HCT116 (cell line): ENCODE measurements at regions not wholly inside any gene's neighbourhood (a gene's known extent, or its start where the extent isn't known, plus 50 kb on each side); places are given as distances from the start of the nearest gene placed in this dataset.

Experiments
- ATAC-seq: fragments of 200-7000 bp; cut with Tn5 transposase; 2 replicates; pipeline ENCODE4 v1.9.1; 2020; ENCODE audit warnings: mild to moderate bottlenecking, moderate library complexity
- BruUV-seq: library from RNA; stranded (reverse); fragments of 400-500 nt; replicated peaks from 2 replicates; lab custom pipeline; 2021; lab: Mats Ljungman, UMichigan
- CTCF ChIA-PET: fragments of 300-600 bp; sonication (Branson Sonifier 250); formaldehyde crosslinking; loops from one replicate; lab custom pipeline; 2021; ENCODE audit warnings: antibody characterized with exemption; lab: Charles Lee
- POLR2A ChIA-PET: fragments of 300-600, 350-600 bp; sonication (Branson Sonifier 250); formaldehyde crosslinking; loops from one replicate; lab custom pipeline; 2021; ENCODE audit warnings: antibody characterized with exemption; lab: Charles Lee
- RAD21 ChIA-PET, 2 experiments: fragments of 300-600 bp; sonication (Branson Sonifier 250); formaldehyde crosslinking; loops; one replicate each; lab custom pipeline; 2023; ENCODE audit warnings: low total read pairs in 2 of 2; ENCODE audit not compliant: uncharacterized antibody in 2 of 2, unreplicated experiment in 2 of 2, low non-redundant PET in 1 of 2; lab: Charles Lee
- DNase-seq: peaks from one replicate; pipeline ENCODE4 v3.0.0-alpha.2; 2010; ENCODE audit warnings: low read depth, low spot score
- H2AFZ ChIP-seq: fragments of 200-600 bp; shearing (Covaris generic), sonication (generic); 2 replicates; pipeline ENCODE4 v1.6.1; 2017; ENCODE audit warnings: low read depth, mixed run types, mixed read lengths, antibody characterized with exemption, low read length; ENCODE audit not compliant: poor library complexity, severe bottlenecking
- H3K27ac ChIP-seq: 2 replicates; pipeline ENCODE4 v1.5.1; 2012; ENCODE audit warnings: low read depth, low read length
- H3K27me3 ChIP-seq: fragments of 200-600 bp; sonication (generic); 2 replicates; pipeline ENCODE4 v1.6.1; 2016; ENCODE audit warnings: mixed run types, low read length, mixed read lengths; ENCODE audit not compliant: insufficient read depth
- H3K36me3 ChIP-seq, 2 experiments: fragments of 200-500 bp in 1 of 2; fragments of 200-600 bp in 1 of 2; sonication (Bioruptor generic) in 1 of 2; sonication (generic) in 1 of 2; 2 replicates each; pipeline versions ENCODE4 v1.5.1 to v1.6.1; 2014 to 2016; ENCODE audit warnings: low read length in 2 of 2, inconsistent platforms in 1 of 2, mixed read lengths in 1 of 2, mixed run types in 1 of 2; ENCODE audit not compliant: insufficient read depth in 2 of 2, control insufficient read depth in 1 of 2
- H3K4me1 ChIP-seq, 2 experiments: fragments of 200-600 bp in 1 of 2; sonication (generic) in 1 of 2; 2 replicates each; pipeline versions ENCODE4 v1.5.1 to v1.6.1; 2012 to 2017; ENCODE audit warnings: low read length in 2 of 2, inconsistent platforms in 1 of 2, mild to moderate bottlenecking in 1 of 2, mixed read lengths in 1 of 2, mixed run types in 1 of 2, moderate library complexity in 1 of 2; ENCODE audit not compliant: insufficient read depth in 2 of 2, control insufficient read depth in 1 of 2
- H3K4me2 ChIP-seq: fragments of 200-600 bp; sonication (generic); 2 replicates; pipeline ENCODE4 v1.6.1; 2017; ENCODE audit warnings: mixed run types, low read length, mixed read lengths
- H3K4me3 ChIP-seq, 2 experiments: fragments of 200-600 bp in 1 of 2; sonication (generic) in 1 of 2; replicated peaks in 1 of 2; 2 replicates each; pipeline ENCODE4 v1.5.1; 2011 to 2016; ENCODE audit warnings: low read length in 2 of 2, control low read depth in 1 of 2, low read depth in 1 of 2, mild to moderate bottlenecking in 1 of 2, mixed read lengths in 1 of 2, mixed run types in 1 of 2
- H3K79me2 ChIP-seq: fragments of 200-600 bp; sonication (generic); 2 replicates; pipeline ENCODE4 v1.6.1; 2017; ENCODE audit warnings: mild to moderate bottlenecking, mixed run types, low read length, moderate library complexity, mixed read lengths; ENCODE audit not compliant: insufficient read depth
- H3K9ac ChIP-seq: fragments of 200-600 bp; sonication (generic); 2 replicates; pipeline ENCODE4 v1.6.1; 2016; ENCODE audit warnings: low read length, mixed read lengths
- H3K9me2 ChIP-seq: fragments of 200-600 bp; sonication (generic), shearing (Covaris generic); 2 replicates; pipeline ENCODE4 v1.6.1; 2017; ENCODE audit warnings: mixed run types, mild to moderate bottlenecking, moderate library complexity; ENCODE audit not compliant: insufficient read depth
- H3K9me3 ChIP-seq, 2 experiments: fragments of 200-500 bp in 1 of 2; fragments of 200-600 bp in 1 of 2; sonication (Bioruptor generic) in 1 of 2; sonication (generic) in 1 of 2; 2 replicates each; pipeline ENCODE4 v1.6.1; 2014 to 2017; ENCODE audit warnings: low read length in 2 of 2, mixed read lengths in 2 of 2, inconsistent platforms in 1 of 2, low read depth in 1 of 2, mild to moderate bottlenecking in 1 of 2, mixed run types in 1 of 2, moderate library complexity in 1 of 2; ENCODE audit not compliant: control insufficient read depth in 1 of 2, insufficient read depth in 1 of 2
- H4K20me1 ChIP-seq: fragments of 200-600 bp; sonication (generic), shearing (Covaris generic); 2 replicates; pipeline ENCODE4 v1.6.1; 2017; ENCODE audit warnings: mixed run types, mild to moderate bottlenecking, moderate library complexity; ENCODE audit not compliant: insufficient read depth
- EGR1 ChIP-seq: IDR thresholded peaks from 2 replicates; pipeline ENCODE4 v1.6.1; 2012; ENCODE audit warnings: low read depth
- EZH2 ChIP-seq: fragments of 200-600 bp; sonication (generic); IDR thresholded peaks from 2 replicates; pipeline ENCODE4 v1.6.1; 2017; ENCODE audit warnings: antibody characterized with exemption, mixed run types
- EZH2phosphoT487 ChIP-seq: fragments of 200-600 bp; IDR thresholded peaks from 2 replicates; pipeline ENCODE4 v1.6.1; 2018; ENCODE audit warnings: antibody characterized with exemption, borderline replicate concordance
- FOSL1 ChIP-seq: IDR thresholded peaks from 2 replicates; pipeline ENCODE4 v1.6.1; 2012; ENCODE audit warnings: low read depth
- JUND ChIP-seq: IDR thresholded peaks from 2 replicates; pipeline ENCODE4 v1.6.1; 2012
- POLR2A ChIP-seq: IDR thresholded peaks from 2 replicates; pipeline ENCODE4 v1.7.0; 2011; ENCODE audit warnings: borderline replicate concordance; ENCODE audit not compliant: insufficient read depth, insufficient read length; ENCODE audit errors: extremely low read depth
- TCF7L2 ChIP-seq: IDR thresholded peaks from 2 replicates; pipeline ENCODE4 v1.7.0; 2011; ENCODE audit warnings: borderline replicate concordance, inconsistent platforms; ENCODE audit not compliant: insufficient read depth, insufficient read length; ENCODE audit errors: extremely low read depth
- YY1 ChIP-seq: IDR thresholded peaks from 2 replicates; pipeline ENCODE4 v1.6.1; 2011; ENCODE audit warnings: low read length, low read depth, moderate library complexity, mild to moderate bottlenecking; ENCODE audit not compliant: insufficient replicate concordance; ENCODE audit errors: extremely low read depth
- ZFX ChIP-seq: fragments of 450-650 bp; IDR thresholded peaks from 2 replicates; pipeline ENCODE4 v1.6.1; 2017
- ZNF274 ChIP-seq: fragments of 200-500 bp; sonication (Bioruptor generic); IDR thresholded peaks from 2 replicates; pipeline ENCODE4 v1.6.1; 2014; ENCODE audit warnings: mild to moderate bottlenecking, low read depth, low read length, inconsistent platforms
- intact Hi-C: fragments of 100-400 bp; cut with micrococcal nuclease; formaldehyde crosslinking; loops from 2 replicates; pipeline ENCODE4 v1.10.0; 2022

DNA sequence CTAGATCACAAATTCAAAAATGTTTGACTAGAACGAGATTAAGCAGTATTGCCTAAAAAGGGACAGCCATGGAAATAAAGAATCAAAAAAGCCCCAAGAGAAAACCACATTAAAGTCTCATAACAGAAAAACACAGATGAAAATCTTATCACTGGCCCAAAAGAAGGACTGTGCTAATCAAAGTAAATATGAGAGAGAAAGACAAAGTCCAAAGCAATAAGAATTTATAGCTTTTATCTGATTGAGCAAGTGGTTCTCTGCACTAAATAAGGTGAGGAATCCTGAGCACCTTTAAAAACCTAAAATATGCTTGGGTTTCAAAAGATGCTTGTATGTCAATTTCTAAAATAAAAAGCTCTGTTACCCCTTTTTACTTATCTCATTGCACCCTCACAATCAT, 409.3 kb downstream of the GASK1B start:
- H3K4me1 ChIP-seq, result no peaks in the 10 kb centered on the region
- no peaks in the 10 kb centered on the region for H3K79me2 ChIP-seq
- no peak overlapping the region for H3K9ac ChIP-seq
- DNase-seq (no peak), ATAC-seq (no peak)
- no peak overlapping the region for H3K4me3 ChIP-seq
- RAD21 ChIA-PET, result no interaction called here
- BruUV-seq, result no TSS peak
- H2AFZ ChIP-seq, result no peak overlapping the region
- no peaks in the 10 kb centered on the region for H3K27me3 ChIP-seq
- no peaks in the 10 kb centered on the region for H3K9me3 ChIP-seq
- H3K9me2 ChIP-seq, result no peaks in the 10 kb centered on the region
- CTCF ChIA-PET, result no interaction called here
- POLR2A ChIA-PET, result no interaction called here
- intact Hi-C loops, result no loop called here
- H3K36me3 ChIP-seq, result no peaks in the 10 kb centered on the region
- H3K4me2 ChIP-seq, result no peak overlapping the region
- TF ChIP-seq EZH2 (no peak), YY1 (no peak), JUND (no peak), POLR2A (no peak), EGR1 (no peak), ZFX (no peak)
- no peak overlapping the region for H3K27ac ChIP-seq
- H4K20me1 ChIP-seq, result no peaks in the 10 kb centered on the region

DNA sequence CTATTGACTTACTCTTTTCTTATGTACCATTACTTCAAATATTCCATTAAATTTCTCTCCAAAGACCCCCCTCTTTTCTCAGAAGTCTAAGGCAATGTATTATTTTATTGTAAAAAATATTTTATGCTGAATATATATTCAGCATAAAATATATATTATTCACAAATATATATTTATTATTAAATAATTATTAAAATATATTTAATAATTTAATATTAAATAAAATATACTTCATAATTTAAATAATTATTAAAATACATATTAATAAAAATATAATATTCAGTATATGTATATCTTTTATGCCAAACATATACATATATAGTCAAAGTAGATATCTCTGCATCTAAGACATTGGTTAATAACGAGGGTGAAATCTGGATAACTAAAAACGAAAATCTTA, 418.4 kb downstream of the GASK1B start:
- no peak for DNase-seq
- BruUV-seq, result no TSS peak
- H3K36me3 ChIP-seq, result no peaks in the 10 kb centered on the region
- CTCF ChIA-PET, result no interaction called here
- H3K27me3 ChIP-seq, result no peaks in the 10 kb centered on the region
- H3K4me1 ChIP-seq, result no peaks in the 10 kb centered on the region
- H3K27ac ChIP-seq, result no peak overlapping the region
- no peak overlapping the region for H3K4me2 ChIP-seq
- H3K9me2 ChIP-seq, result no peaks in the 10 kb centered on the region
- no peak for ATAC-seq
- H2AFZ ChIP-seq, result no peak overlapping the region
- intact Hi-C loops, result no loop called here
- POLR2A ChIA-PET, result no interaction called here
- H4K20me1 ChIP-seq, result no peaks in the 10 kb centered on the region
- no peaks in the 10 kb centered on the region for H3K79me2 ChIP-seq
- no peaks in the 10 kb centered on the region for H3K9me3 ChIP-seq
- no peak overlapping the region for H3K4me3 ChIP-seq
- no peak for TF ChIP-seq ZNF274
- no peak for TF ChIP-seq JUND
- TF ChIP-seq TCF7L2, result no peak
- TF ChIP-seq FOSL1, result no peak
- TF ChIP-seq EZH2phosphoT487, result no peak
- TF ChIP-seq, all 23 proteins: peak for 0
- H3K9ac ChIP-seq, result no peak overlapping the region
- RAD21 ChIA-PET, result no interaction called here
